ENCODE measurements at regions not wholly inside any gene's neighbourhood (a gene's known extent, or its start where the extent isn't known, plus 50 kb on each side); places are given as distances from the start of the nearest gene placed in this dataset.

- no peak for TF ChIP-seq POLR2A (IDR thresholded peaks at IDR 0.05; ENCODE audit: low read length)
- TF ChIP-seq GATA1 (IDR thresholded peaks at IDR 0.05; ENCODE audit: low read depth, low read length): no peak
These were observed 423.3 kb upstream of the RGS6 start for GRCh38 chr14:71508901-71509300.

Data from erythroblast (primary cell).